HepG2 (cell line): ENCODE measurements at regions not wholly inside any gene's neighbourhood (a gene's known extent, or its start where the extent isn't known, plus 50 kb on each side); places are given as distances from the start of the nearest gene placed in this dataset.

ENCODE experiments used
- ATAC-seq: fragments of 200-7000 bp; cut with Tn5 transposase; 3 replicates; pipeline ENCODE4 v1.9.1; 2020; ENCODE audit warnings: mild to moderate bottlenecking, moderate library complexity
- BruUV-seq: library from RNA; stranded (reverse); fragments of 400-500 nt; replicated peaks from 2 replicates; lab custom pipeline; 2021; lab: Mats Ljungman, UMichigan
- CTCF ChIA-PET: fragments of 300-600 bp; formaldehyde crosslinking; extraction: SDS; loops from one replicate; lab custom pipeline; 2021; ENCODE audit warnings: low total read pairs, inconsistent platforms, low intra/inter-chr PET ratio; lab: Yijun Ruan, JAX
- POLR2A ChIA-PET: fragments of 350-600 bp; sonication (Branson Sonifier 250); formaldehyde crosslinking; loops from one replicate; lab custom pipeline; 2020; ENCODE audit warnings: antibody characterized with exemption, inconsistent platforms; lab: Yijun Ruan, JAX
- DNase-seq: peaks from one replicate; pipeline ENCODE4 v3.0.0-alpha.2; 2015; ENCODE audit warnings: low spot score
- FAIRE-seq: peaks from 3 replicates; lab custom pipeline; 2011; peaks lifted over from hg19 to GRCh38; lab: Jason Lieb, UNC
- H2AFZ ChIP-seq: one replicate; pipeline ENCODE4 v1.6.1; 2011; ENCODE audit warnings: low read length, inconsistent platforms
- H3K27ac ChIP-seq: fragments of 300-600 bp; 3 replicates; pipeline ENCODE4 v1.8.0; 2011; ENCODE audit warnings: mixed run types, mild to moderate bottlenecking, mixed read lengths, low read length, inconsistent platforms; ENCODE audit not compliant: insufficient read depth; ENCODE audit errors: extremely low read length
- H3K27me3 ChIP-seq, 2 experiments: fragments of 200-600 bp in 1 of 2; 2 replicates in 1 of 2; 3 replicates in 1 of 2; pipeline versions ENCODE4 v1.6.0 to v1.8.0; 2011; ENCODE audit warnings: low read length in 2 of 2, mild to moderate bottlenecking in 2 of 2, moderate library complexity in 2 of 2, inconsistent platforms in 1 of 2; ENCODE audit not compliant: insufficient read depth in 2 of 2, control insufficient read depth in 1 of 2
- H3K36me3 ChIP-seq, 2 experiments: fragments of 200-600 bp in 1 of 2; replicated peaks in 1 of 2; 2 replicates in 1 of 2; 3 replicates in 1 of 2; pipeline versions ENCODE4 v1.5.1 to v1.8.0; 2011; ENCODE audit warnings: low read length in 2 of 2, inconsistent platforms in 1 of 2; ENCODE audit not compliant: insufficient read depth in 2 of 2, control insufficient read depth in 1 of 2
- H3K4me1 ChIP-seq: 2 replicates; pipeline ENCODE4 v1.5.1; 2012; ENCODE audit warnings: low read length, inconsistent platforms; ENCODE audit not compliant: insufficient read depth
- H3K4me2 ChIP-seq: 2 replicates; pipeline ENCODE4 v1.6.0; 2011; ENCODE audit warnings: low read depth, low read length, inconsistent platforms
- H3K4me3 ChIP-seq, 3 experiments: fragments of 200-600 bp in 1 of 3; sonication (generic), shearing (Covaris generic) in 1 of 3; replicated peaks in 1 of 3; 2 replicates each; pipeline ENCODE4 v1.5.1; 2011 to 2016; ENCODE audit warnings: low read length in 3 of 3, inconsistent platforms in 2 of 3, low read depth in 2 of 3, mild to moderate bottlenecking in 2 of 3, control low read depth in 1 of 3, mixed read lengths in 1 of 3; ENCODE audit not compliant: insufficient read depth in 1 of 3
- H3K79me2 ChIP-seq: one replicate; pipeline ENCODE4 v1.6.1; 2011; ENCODE audit warnings: low read length, inconsistent platforms; ENCODE audit not compliant: insufficient read depth
- H3K9ac ChIP-seq: 2 replicates; pipeline ENCODE4 v1.6.0; 2011; ENCODE audit warnings: mild to moderate bottlenecking, low read depth, low read length, inconsistent platforms; ENCODE audit not compliant: insufficient read depth
- H3K9me3 ChIP-seq: 2 replicates; pipeline ENCODE4 v1.5.1; 2012; ENCODE audit warnings: mild to moderate bottlenecking, low read length
- H4K20me1 ChIP-seq: 2 replicates; pipeline ENCODE4 v1.6.0; 2011; ENCODE audit warnings: inconsistent platforms, mild to moderate bottlenecking, low read length, moderate library complexity; ENCODE audit not compliant: insufficient read depth
- BHLHE40 ChIP-seq: IDR thresholded peaks from 2 replicates; pipeline ENCODE4 v1.6.1; 2011; ENCODE audit warnings: low read length, improper control_type of control experiment
- FOXK1 ChIP-seq: sonication (generic); formaldehyde crosslinking; IDR thresholded peaks from 2 replicates; pipeline ENCODE4 v1.4.0; 2020; ENCODE audit warnings: low read depth, missing genetic modification reagents, borderline replicate concordance
- KAT8 ChIP-seq: IDR thresholded peaks from 2 replicates; pipeline ENCODE4 v1.6.1; 2016; ENCODE audit warnings: missing genetic modification reagents, missing compliant biosample characterization
- KDM5B ChIP-seq: sonication (generic); formaldehyde crosslinking; IDR thresholded peaks from 2 replicates; pipeline ENCODE4 v1.4.0; 2020; ENCODE audit warnings: missing genetic modification reagents, mild to moderate bottlenecking, borderline replicate concordance
- MAZ ChIP-seq, 2 experiments: sonication (generic) in 1 of 2; formaldehyde crosslinking in 1 of 2; IDR thresholded peaks; 2 replicates each; pipeline versions ENCODE4 v1.5.0 to v1.6.1; 2012 to 2020; ENCODE audit warnings: low read depth in 2 of 2, mild to moderate bottlenecking in 2 of 2, borderline replicate concordance in 1 of 2, improper control_type of control experiment in 1 of 2, low read length in 1 of 2, missing genetic modification reagents in 1 of 2, moderate library complexity in 1 of 2
- MBD4 ChIP-seq: IDR thresholded peaks from 2 replicates; pipeline ENCODE4 v1.6.1; 2012; ENCODE audit warnings: low read length, inconsistent platforms, borderline replicate concordance
- NR1H2 ChIP-seq: sonication (generic); formaldehyde crosslinking; IDR thresholded peaks from 2 replicates; pipeline ENCODE4 v1.8.1; 2022; ENCODE audit warnings: low read depth, missing genetic modification reagents, borderline replicate concordance
- U2AF1 ChIP-seq: fragments of 200-400 bp; formaldehyde crosslinking; optimal IDR thresholded peaks from 2 replicates; pipeline ENCODE3; 2017; ENCODE audit warnings: mild to moderate bottlenecking, low read depth, low read length
- ZBTB26 ChIP-seq: IDR thresholded peaks from 2 replicates; pipeline ENCODE4 v1.6.1; 2016; ENCODE audit warnings: missing compliant biosample characterization, missing genetic modification reagents, borderline replicate concordance
- ZNF264 ChIP-seq: sonication (generic); formaldehyde crosslinking; IDR thresholded peaks from 2 replicates; pipeline ENCODE4 v1.4.0; 2020; ENCODE audit warnings: missing genetic modification reagents
- ZNF703 ChIP-seq: sonication (generic); formaldehyde crosslinking; IDR thresholded peaks from 2 replicates; pipeline ENCODE4 v1.5.1; 2020; ENCODE audit warnings: missing genetic modification reagents, mild to moderate bottlenecking, moderate library complexity, borderline replicate concordance
- ZNF788 ChIP-seq: sonication (generic); formaldehyde crosslinking; IDR thresholded peaks from 2 replicates; pipeline ENCODE4 v1.5.0; 2020; ENCODE audit warnings: mild to moderate bottlenecking, missing genetic modification reagents, borderline replicate concordance
- WGBS: methylation state at CpG from one replicate; pipeline ENCODE4 v1.1.6; 2017; ENCODE audit warnings: low lambda C conversion rate; 5-methylcytosine and 5-hydroxymethylcytosine counted together
- in situ Hi-C: cut with HindIII; loops from 2 replicates; pipeline ENCODE4 v1.10.0; 2017; ENCODE audit warnings: low pct_unique_long_range_greater_than_20kb; ENCODE audit not compliant: extremely low pct_ligation_motif_present
- intact Hi-C: fragments of 100-400 bp; cut with micrococcal nuclease; formaldehyde crosslinking; loops from one replicate; pipeline ENCODE4 v1.10.0; 2022; ENCODE audit not compliant: unreplicated experiment
- TF ChIP-seq, protein P1 (sequence below): sonication (generic); formaldehyde crosslinking; IDR thresholded peaks from 2 replicates; pipeline ENCODE4 v1.5.0; 2020; ENCODE audit warnings: missing genetic modification reagents
- TF ChIP-seq, protein P2 (sequence below): IDR thresholded peaks from 2 replicates; pipeline ENCODE4 v1.6.1; 2012; ENCODE audit warnings: low read length, improper control_type of control experiment
- TF ChIP-seq, protein P3 (sequence below): sonication (generic); formaldehyde crosslinking; IDR thresholded peaks from 2 replicates; pipeline ENCODE4 v1.4.0; 2020; ENCODE audit warnings: missing genetic modification reagents

- Histone ChIP-seq H2AFZ (no peak overlapping the region), H4K20me1 (no peaks in the 10 kb centered on the region), H3K27ac (no peak overlapping the region), H3K36me3 (no peaks in the 10 kb centered on the region), H3K79me2 (no peaks in the 10 kb centered on the region), H3K9me3 (no peaks in the 10 kb centered on the region), H3K4me1 (peaks cover 12% of the 10 kb centered on the region), H3K4me2 (no peak overlapping the region), H3K9ac (no peak overlapping the region), H3K27me3 (no peaks in the 10 kb centered on the region), H3K4me3 (no peak overlapping the region)
- DNase-seq (no peak), ATAC-seq (no peak), FAIRE-seq (no peak)
- ChIA-PET CTCF (no interaction called here), POLR2A (no interaction called here)
- intact Hi-C loops (no loop called here), in situ Hi-C loops (no loop called here)
- no TSS peak for BruUV-seq
- WGBS: 61% methylated on average over 3 of the region's 3 CpGs
- TF ChIP-seq, protein P1, sequence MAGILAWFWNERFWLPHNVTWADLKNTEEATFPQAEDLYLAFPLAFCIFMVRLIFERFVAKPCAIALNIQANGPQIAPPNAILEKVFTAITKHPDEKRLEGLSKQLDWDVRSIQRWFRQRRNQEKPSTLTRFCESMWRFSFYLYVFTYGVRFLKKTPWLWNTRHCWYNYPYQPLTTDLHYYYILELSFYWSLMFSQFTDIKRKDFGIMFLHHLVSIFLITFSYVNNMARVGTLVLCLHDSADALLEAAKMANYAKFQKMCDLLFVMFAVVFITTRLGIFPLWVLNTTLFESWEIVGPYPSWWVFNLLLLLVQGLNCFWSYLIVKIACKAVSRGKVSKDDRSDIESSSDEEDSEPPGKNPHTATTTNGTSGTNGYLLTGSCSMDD (CRISPR knock-in tag): no peak
- TF ChIP-seq FOXK1 (CRISPR knock-in tag) (no peak), ZBTB26 (CRISPR knock-in tag) (no peak), ZNF264 (CRISPR knock-in tag) (no peak), NR1H2 (CRISPR knock-in tag) (no peak), MAZ (IDR thresholded peaks at IDR 0.05; ENCODE audit: borderline replicate concordance, low read depth, low read length) (no peak), MAZ (CRISPR knock-in tag; IDR thresholded peaks at IDR 0.05; ENCODE audit: low read depth) (no peak), KDM5B (no peak), BHLHE40 (no peak), KAT8 (CRISPR knock-in tag) (no peak), ZNF703 (no peak), ZNF788 (CRISPR knock-in tag) (no peak), MBD4 (no peak), U2AF1 (no peak)
- TF ChIP-seq, protein P2, sequence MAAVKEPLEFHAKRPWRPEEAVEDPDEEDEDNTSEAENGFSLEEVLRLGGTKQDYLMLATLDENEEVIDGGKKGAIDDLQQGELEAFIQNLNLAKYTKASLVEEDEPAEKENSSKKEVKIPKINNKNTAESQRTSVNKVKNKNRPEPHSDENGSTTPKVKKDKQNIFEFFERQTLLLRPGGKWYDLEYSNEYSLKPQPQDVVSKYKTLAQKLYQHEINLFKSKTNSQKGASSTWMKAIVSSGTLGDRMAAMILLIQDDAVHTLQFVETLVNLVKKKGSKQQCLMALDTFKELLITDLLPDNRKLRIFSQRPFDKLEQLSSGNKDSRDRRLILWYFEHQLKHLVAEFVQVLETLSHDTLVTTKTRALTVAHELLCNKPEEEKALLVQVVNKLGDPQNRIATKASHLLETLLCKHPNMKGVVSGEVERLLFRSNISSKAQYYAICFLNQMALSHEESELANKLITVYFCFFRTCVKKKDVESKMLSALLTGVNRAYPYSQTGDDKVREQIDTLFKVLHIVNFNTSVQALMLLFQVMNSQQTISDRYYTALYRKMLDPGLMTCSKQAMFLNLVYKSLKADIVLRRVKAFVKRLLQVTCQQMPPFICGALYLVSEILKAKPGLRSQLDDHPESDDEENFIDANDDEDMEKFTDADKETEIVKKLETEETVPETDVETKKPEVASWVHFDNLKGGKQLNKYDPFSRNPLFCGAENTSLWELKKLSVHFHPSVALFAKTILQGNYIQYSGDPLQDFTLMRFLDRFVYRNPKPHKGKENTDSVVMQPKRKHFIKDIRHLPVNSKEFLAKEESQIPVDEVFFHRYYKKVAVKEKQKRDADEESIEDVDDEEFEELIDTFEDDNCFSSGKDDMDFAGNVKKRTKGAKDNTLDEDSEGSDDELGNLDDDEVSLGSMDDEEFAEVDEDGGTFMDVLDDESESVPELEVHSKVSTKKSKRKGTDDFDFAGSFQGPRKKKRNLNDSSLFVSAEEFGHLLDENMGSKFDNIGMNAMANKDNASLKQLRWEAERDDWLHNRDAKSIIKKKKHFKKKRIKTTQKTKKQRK: no peak
- TF ChIP-seq, protein P3, sequence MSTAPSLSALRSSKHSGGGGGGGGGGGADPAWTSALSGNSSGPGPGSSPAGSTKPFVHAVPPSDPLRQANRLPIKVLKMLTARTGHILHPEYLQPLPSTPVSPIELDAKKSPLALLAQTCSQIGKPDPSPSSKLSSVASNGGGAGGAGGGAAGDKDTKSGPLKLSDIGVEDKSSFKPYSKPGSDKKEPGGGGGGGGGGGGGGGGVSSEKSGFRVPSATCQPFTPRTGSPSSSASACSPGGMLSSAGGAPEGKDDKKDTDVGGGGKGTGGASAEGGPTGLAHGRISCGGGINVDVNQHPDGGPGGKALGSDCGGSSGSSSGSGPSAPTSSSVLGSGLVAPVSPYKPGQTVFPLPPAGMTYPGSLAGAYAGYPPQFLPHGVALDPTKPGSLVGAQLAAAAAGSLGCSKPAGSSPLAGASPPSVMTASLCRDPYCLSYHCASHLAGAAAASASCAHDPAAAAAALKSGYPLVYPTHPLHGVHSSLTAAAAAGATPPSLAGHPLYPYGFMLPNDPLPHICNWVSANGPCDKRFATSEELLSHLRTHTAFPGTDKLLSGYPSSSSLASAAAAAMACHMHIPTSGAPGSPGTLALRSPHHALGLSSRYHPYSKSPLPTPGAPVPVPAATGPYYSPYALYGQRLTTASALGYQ (CRISPR knock-in tag): no peak
Measured at GRCh38 chr6:134864558-134864957, 85.3 kb downstream of the ALDH8A1 start.
